Fibroblast of mammary gland (primary cell): ENCODE measurements at regions not wholly inside any gene's neighbourhood (a gene's known extent, or its start where the extent isn't known, plus 50 kb on each side); places are given as distances from the start of the nearest gene placed in this dataset.
A peak's percentile ranks its signal among the peaks of the same experiment; 100 is the strongest.

Source experiments
- DNase-seq: peaks from one replicate; pipeline ENCODE4 v3.0.0-alpha.2; 2010; ENCODE audit warnings: low read depth
- H3K4me3 ChIP-seq: 2 replicates; pipeline ENCODE4 v1.5.1; 2011; ENCODE audit warnings: low read depth, mild to moderate bottlenecking, low read length, moderate library complexity; ENCODE audit not compliant: control insufficient read depth
- TF ChIP-seq, protein P1 (sequence below): conservative IDR thresholded peaks from 2 replicates; pipeline ENCODE4 v1.5.1; 2011; ENCODE audit warnings: low read depth, low read length, inconsistent platforms; ENCODE audit not compliant: control insufficient read depth, insufficient read depth

GRCh38 chr4:158313566-158313965 is 103.3 kb downstream of the TMEM144 start:
- DNase-seq: peak; percentile 75
- H3K4me3 ChIP-seq: no peak overlapping the region
- TF ChIP-seq, protein P1, sequence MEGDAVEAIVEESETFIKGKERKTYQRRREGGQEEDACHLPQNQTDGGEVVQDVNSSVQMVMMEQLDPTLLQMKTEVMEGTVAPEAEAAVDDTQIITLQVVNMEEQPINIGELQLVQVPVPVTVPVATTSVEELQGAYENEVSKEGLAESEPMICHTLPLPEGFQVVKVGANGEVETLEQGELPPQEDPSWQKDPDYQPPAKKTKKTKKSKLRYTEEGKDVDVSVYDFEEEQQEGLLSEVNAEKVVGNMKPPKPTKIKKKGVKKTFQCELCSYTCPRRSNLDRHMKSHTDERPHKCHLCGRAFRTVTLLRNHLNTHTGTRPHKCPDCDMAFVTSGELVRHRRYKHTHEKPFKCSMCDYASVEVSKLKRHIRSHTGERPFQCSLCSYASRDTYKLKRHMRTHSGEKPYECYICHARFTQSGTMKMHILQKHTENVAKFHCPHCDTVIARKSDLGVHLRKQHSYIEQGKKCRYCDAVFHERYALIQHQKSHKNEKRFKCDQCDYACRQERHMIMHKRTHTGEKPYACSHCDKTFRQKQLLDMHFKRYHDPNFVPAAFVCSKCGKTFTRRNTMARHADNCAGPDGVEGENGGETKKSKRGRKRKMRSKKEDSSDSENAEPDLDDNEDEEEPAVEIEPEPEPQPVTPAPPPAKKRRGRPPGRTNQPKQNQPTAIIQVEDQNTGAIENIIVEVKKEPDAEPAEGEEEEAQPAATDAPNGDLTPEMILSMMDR: no peak

DNA sequence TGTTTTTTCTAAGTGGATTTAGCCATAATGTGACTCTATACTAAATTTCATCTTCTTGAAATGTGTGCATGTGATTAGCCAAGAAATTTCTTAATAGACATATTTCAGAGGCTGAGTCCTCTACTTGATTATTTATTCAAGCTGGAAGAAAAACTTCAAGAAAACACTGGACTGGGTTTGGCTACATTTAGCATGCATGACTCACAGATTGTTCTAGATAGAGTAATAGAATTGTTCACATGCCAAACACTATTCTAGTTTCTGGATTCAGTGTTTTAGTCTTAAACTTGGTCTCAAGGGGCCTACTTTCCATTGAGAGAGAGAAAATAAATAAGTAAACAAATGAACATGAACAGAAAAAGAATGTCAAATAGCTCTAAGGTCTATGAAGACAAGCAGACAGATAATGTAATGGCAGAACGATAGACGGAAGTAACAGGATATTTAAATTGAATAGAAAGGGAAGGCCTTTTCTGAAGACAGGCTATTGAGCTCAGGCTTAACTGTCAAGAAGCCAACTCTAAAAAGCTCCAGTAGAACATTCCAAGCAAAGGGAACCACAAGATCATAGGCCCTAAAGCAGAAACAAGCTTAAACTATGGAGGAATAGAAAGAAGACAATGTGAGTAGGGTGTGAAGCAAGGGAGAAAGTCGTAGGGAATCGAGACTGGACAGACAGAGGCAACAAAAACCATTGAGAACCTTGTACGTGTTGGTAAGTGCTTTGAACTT is 104.6 kb downstream of the TMEM144 start:
- DNase-seq: peak; percentile 98
- no peak overlapping the region for H3K4me3 ChIP-seq
- TF ChIP-seq, protein P1: no peak

DNA sequence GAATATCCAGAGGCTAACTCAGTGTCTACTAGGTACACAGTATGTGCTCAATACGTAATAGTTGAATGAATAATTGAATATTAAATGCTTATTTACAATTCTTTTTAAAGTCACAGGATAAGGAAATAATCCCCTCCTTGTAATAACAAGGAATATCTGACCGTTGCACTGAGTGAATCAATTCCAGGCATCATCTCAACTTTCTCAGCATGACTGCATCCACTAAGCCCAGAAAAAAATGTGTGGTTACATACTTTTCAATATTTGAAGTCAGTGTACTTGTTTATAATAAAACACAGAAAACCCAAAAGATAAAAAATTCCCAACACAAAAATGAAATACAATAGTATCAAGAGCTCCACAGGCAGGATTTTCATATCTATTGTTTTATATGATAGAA is 105.4 kb downstream of the TMEM144 start:
- TF ChIP-seq, protein P1: no peak
- H3K4me3 ChIP-seq: no peak overlapping the region
- peak; percentile 89 for DNase-seq

DNA sequence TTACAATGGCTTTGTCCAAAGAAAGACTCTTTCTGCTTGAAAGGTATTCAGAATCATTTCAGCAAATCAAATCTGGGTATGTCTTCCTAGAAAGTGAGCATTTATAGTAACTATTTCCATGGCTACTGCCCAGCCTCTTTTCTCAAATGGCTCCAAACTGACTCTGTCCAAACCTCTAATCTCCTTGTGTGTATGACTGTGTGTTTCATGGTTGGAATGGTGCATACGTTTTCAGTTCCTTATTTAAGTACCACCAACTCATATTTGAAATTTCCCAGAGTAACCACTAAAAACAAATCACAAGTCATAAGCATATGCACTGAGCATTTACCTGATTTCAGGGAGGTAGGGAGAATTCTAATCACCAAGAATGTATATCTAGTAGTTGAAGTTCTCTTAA is 106.0 kb downstream of the TMEM144 start:
- no peak overlapping the region for H3K4me3 ChIP-seq
- peak; percentile 38 for DNase-seq
- TF ChIP-seq, protein P1: no peak

- H3K4me3 ChIP-seq: no peak overlapping the region
- no peak for DNase-seq
- TF ChIP-seq, protein P1: no peak
These were observed 109.6 kb downstream of the TMEM144 start for GRCh38 chr4:158319880-158320279.

- TF ChIP-seq, protein P1: no peak
- no peak for DNase-seq
- no peak overlapping the region for H3K4me3 ChIP-seq
These were observed 111.8 kb downstream of the TMEM144 start for GRCh38 chr4:158322109-158322508.

DNA sequence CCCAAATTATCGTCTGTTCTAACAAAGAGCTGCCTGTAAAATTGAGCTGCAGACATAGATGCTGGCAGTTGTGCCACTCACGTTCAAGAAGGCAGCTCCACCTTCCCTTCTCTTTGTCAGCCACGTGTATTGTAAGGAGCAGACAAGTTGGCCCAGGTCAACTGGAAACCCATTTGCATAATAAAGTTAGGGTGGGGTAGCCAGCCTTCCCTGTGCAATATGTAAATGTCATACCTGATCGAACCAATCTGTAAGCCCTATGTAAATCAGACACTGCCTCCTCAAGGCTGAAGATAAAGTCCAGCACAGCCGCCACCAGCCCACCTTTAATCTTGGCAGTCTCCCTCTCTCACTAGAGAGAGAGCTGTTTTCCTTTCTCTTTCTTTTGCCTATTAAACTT is 117.2 kb downstream of the TMEM144 start:
- H3K4me3 ChIP-seq: no peak overlapping the region
- no peak for DNase-seq
- TF ChIP-seq, protein P1: no peak
